ENCODE measurements at regions not wholly inside any gene's neighbourhood (a gene's known extent, or its start where the extent isn't known, plus 50 kb on each side); places are given as distances from the start of the nearest gene placed in this dataset.

GRCh38 chr5:85168474-85168873 is 783.8 kb upstream of the EDIL3 start:
- in situ Hi-C loops (cut with HindIII; ENCODE audit: low sequenced_read_pairs), result no loop called here

GRCh38 chr5:85170183-85170582 is 785.5 kb upstream of the EDIL3 start:
- in situ Hi-C loops (cut with HindIII; ENCODE audit: low sequenced_read_pairs), result no loop called here

- in situ Hi-C loops (cut with HindIII; ENCODE audit: low sequenced_read_pairs), result no loop called here
Measured at GRCh38 chr5:85173469-85173868, 788.8 kb upstream of the EDIL3 start.

- in situ Hi-C loops (cut with HindIII; ENCODE audit: low sequenced_read_pairs), result no loop called here
Measured at GRCh38 chr5:85182344-85182743, 797.7 kb upstream of the EDIL3 start.

- in situ Hi-C loops (cut with HindIII; ENCODE audit: low sequenced_read_pairs), result no loop called here
Measured at GRCh38 chr5:85204289-85204688, 819.6 kb upstream of the EDIL3 start.

GRCh38 chr5:85205430-85205829 is 820.8 kb upstream of the EDIL3 start:
- in situ Hi-C loops (cut with HindIII; ENCODE audit: low sequenced_read_pairs), result no loop called here

GRCh38 chr5:85225388-85225787 is 840.7 kb upstream of the EDIL3 start:
- in situ Hi-C loops (cut with HindIII; ENCODE audit: low sequenced_read_pairs), result no loop called here

- in situ Hi-C loops (cut with HindIII; ENCODE audit: low sequenced_read_pairs), result no loop called here
Measured at GRCh38 chr5:85249204-85249603, 864.5 kb upstream of the EDIL3 start.

- in situ Hi-C loops (cut with HindIII; ENCODE audit: low sequenced_read_pairs), result no loop called here
Measured at GRCh38 chr5:85263125-85263524, 878.4 kb upstream of the EDIL3 start.

GRCh38 chr5:85266692-85267091 is 882.0 kb upstream of the EDIL3 start:
- in situ Hi-C loops (cut with HindIII; ENCODE audit: low sequenced_read_pairs), result no loop called here

GRCh38 chr5:85268194-85268593 is 883.5 kb upstream of the EDIL3 start:
- in situ Hi-C loops (cut with HindIII; ENCODE audit: low sequenced_read_pairs), result no loop called here

GRCh38 chr5:85278193-85278592 is 893.5 kb upstream of the EDIL3 start:
- in situ Hi-C loops (cut with HindIII; ENCODE audit: low sequenced_read_pairs), result no loop called here

GRCh38 chr5:85288914-85289313 is 904.2 kb upstream of the EDIL3 start:
- in situ Hi-C loops (cut with HindIII; ENCODE audit: low sequenced_read_pairs), result no loop called here

- in situ Hi-C loops (cut with HindIII; ENCODE audit: low sequenced_read_pairs), result no loop called here
Measured at GRCh38 chr5:85293145-85293785, 908.6 kb upstream of the EDIL3 start.

GRCh38 chr5:85304524-85304923 is 919.8 kb upstream of the EDIL3 start:
- in situ Hi-C loops (cut with HindIII; ENCODE audit: low sequenced_read_pairs), result no loop called here

- in situ Hi-C loops (cut with HindIII; ENCODE audit: low sequenced_read_pairs), result no loop called here
Measured at GRCh38 chr5:85305766-85306165, 921.1 kb upstream of the EDIL3 start.

- in situ Hi-C loops (cut with HindIII; ENCODE audit: low sequenced_read_pairs), result no loop called here
Measured at GRCh38 chr5:85311536-85311935, 926.9 kb upstream of the EDIL3 start.

GRCh38 chr5:85320495-85320894 is 935.8 kb upstream of the EDIL3 start:
- in situ Hi-C loops (cut with HindIII; ENCODE audit: low sequenced_read_pairs), result no loop called here

GRCh38 chr5:85333276-85333675 is 948.6 kb upstream of the EDIL3 start:
- in situ Hi-C loops (cut with HindIII; ENCODE audit: low sequenced_read_pairs), result no loop called here

- in situ Hi-C loops (cut with HindIII; ENCODE audit: low sequenced_read_pairs), result no loop called here
Measured at GRCh38 chr5:85337435-85337834, 952.8 kb upstream of the EDIL3 start.

- in situ Hi-C loops (cut with HindIII; ENCODE audit: low sequenced_read_pairs), result no loop called here
Measured at GRCh38 chr5:85340790-85341189, 956.1 kb upstream of the EDIL3 start.

- in situ Hi-C loops (cut with HindIII; ENCODE audit: low sequenced_read_pairs), result no loop called here
Measured at GRCh38 chr5:85345818-85346217, 961.1 kb upstream of the EDIL3 start.

- in situ Hi-C loops (cut with HindIII; ENCODE audit: low sequenced_read_pairs), result no loop called here
Measured at GRCh38 chr5:85357309-85357708, 972.6 kb upstream of the EDIL3 start.

Data from DLD1 (cell line).